HG03196 (cell line): ENCODE measurements at regions not wholly inside any gene's neighbourhood (a gene's known extent, or its start where the extent isn't known, plus 50 kb on each side); places are given as distances from the start of the nearest gene placed in this dataset.

Experiments used
- ATAC-seq: cut with Tn5 transposase; IDR thresholded peaks from one replicate; pipeline ENCODE4 v1.9.1; 2021; ENCODE audit not compliant: unreplicated experiment

GRCh38 chr4:166460769-166461550, 587.9 kb downstream of the TLL1 start:
- ATAC-seq: no peak

- ATAC-seq: no peak
Observed at GRCh38 chr4:166481055-166481454, 608.0 kb downstream of the TLL1 start.

- ATAC-seq: no peak
Observed at GRCh38 chr4:166481739-166482138, 608.7 kb downstream of the TLL1 start.

GRCh38 chr4:166482758-166483157, 609.7 kb downstream of the TLL1 start:
- ATAC-seq: no peak

GRCh38 chr4:166491635-166492034, 618.6 kb downstream of the TLL1 start:
- no peak for ATAC-seq

GRCh38 chr4:166493924-166494345, 620.9 kb downstream of the TLL1 start:
- no peak for ATAC-seq

GRCh38 chr4:166498546-166498945, 625.5 kb downstream of the TLL1 start:
- ATAC-seq: no peak

GRCh38 chr4:166499820-166500219, 626.8 kb downstream of the TLL1 start:
- ATAC-seq: no peak

- no peak for ATAC-seq
Observed at GRCh38 chr4:166501941-166502382, 628.9 kb downstream of the TLL1 start.

GRCh38 chr4:166502660-166503059, 629.6 kb downstream of the TLL1 start:
- ATAC-seq: no peak

- no peak for ATAC-seq
Observed at GRCh38 chr4:166506051-166506450, 633.0 kb downstream of the TLL1 start.

- no peak for ATAC-seq
Observed at GRCh38 chr4:166512267-166512666, 639.2 kb downstream of the TLL1 start.

- ATAC-seq: no peak
Observed at GRCh38 chr4:166518315-166518714, 645.3 kb downstream of the TLL1 start.

GRCh38 chr4:166518776-166519175, 645.7 kb downstream of the TLL1 start:
- ATAC-seq: no peak

- no peak for ATAC-seq
Observed at GRCh38 chr4:166519774-166520173, 646.7 kb downstream of the TLL1 start.

- ATAC-seq: no peak
Observed at GRCh38 chr4:166527500-166527899, 654.5 kb downstream of the TLL1 start.

- no peak for ATAC-seq
Observed at GRCh38 chr4:166531703-166532102, 658.7 kb downstream of the TLL1 start.

GRCh38 chr4:166535865-166536264, 662.8 kb downstream of the TLL1 start:
- no peak for ATAC-seq

- ATAC-seq: no peak
Observed at GRCh38 chr4:166538491-166539005, 665.5 kb downstream of the TLL1 start.

GRCh38 chr4:166546009-166546408, 673.0 kb downstream of the TLL1 start:
- no peak for ATAC-seq

GRCh38 chr4:166577639-166578038, 656.7 kb downstream of the SPOCK3 start:
- no peak for ATAC-seq

- ATAC-seq: no peak
Observed at GRCh38 chr4:166585491-166585890, 648.8 kb downstream of the SPOCK3 start.
